GM19438 (cell line): ENCODE measurements at regions not wholly inside any gene's neighbourhood (a gene's known extent, or its start where the extent isn't known, plus 50 kb on each side); places are given as distances from the start of the nearest gene placed in this dataset.

Experiments used
- ATAC-seq: cut with Tn5 transposase; IDR thresholded peaks from one replicate; pipeline ENCODE4 v1.9.1; 2021; ENCODE audit warnings: low read depth; ENCODE audit not compliant: unreplicated experiment

DNA sequence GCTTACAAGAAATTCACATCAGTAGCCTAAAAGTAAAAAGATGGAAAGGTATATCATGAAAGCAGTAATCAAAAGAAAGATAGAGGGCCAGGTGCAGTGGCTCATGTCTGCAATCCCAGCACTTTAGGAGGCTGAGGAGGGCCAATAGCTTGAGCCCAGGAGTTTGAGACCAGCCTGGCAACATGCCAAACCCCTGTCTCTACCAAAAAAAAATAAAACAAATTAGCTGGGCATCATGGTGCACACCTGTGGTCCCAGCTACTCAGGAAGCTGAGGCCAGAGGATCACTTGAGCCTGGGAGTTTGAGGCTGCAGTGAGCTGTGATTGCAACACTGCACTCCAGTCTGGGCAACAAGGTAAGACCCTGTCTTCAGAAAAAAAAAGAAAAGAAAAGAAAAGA is 55.5 kb downstream of the GSPT2 start:
- ATAC-seq = no peak

GRCh38 chrX:51802917-51803688 is 59.9 kb downstream of the GSPT2 start:
- ATAC-seq = peak; percentile 85

GRCh38 chrX:51803833-51804232 is 60.6 kb downstream of the GSPT2 start:
- ATAC-seq = no peak

DNA sequence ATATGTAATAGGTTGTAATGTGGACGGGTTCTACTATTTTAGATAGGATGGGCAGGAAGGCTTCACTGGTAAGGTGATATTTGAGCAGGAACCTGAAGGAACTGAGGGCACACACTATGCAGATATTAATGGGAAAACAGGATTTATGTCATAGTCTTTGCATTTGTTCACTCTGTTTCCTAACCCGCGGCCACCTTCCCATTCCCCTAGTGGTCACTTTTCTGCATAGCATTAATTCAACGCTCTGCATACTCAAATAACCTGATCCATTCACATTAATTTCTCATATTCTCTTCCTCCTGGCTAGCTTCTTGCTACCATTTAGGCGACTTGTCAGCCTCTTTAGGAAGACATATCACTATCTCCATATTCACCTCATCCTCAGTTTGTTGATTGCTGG is 61.5 kb downstream of the GSPT2 start:
- ATAC-seq = no peak

DNA sequence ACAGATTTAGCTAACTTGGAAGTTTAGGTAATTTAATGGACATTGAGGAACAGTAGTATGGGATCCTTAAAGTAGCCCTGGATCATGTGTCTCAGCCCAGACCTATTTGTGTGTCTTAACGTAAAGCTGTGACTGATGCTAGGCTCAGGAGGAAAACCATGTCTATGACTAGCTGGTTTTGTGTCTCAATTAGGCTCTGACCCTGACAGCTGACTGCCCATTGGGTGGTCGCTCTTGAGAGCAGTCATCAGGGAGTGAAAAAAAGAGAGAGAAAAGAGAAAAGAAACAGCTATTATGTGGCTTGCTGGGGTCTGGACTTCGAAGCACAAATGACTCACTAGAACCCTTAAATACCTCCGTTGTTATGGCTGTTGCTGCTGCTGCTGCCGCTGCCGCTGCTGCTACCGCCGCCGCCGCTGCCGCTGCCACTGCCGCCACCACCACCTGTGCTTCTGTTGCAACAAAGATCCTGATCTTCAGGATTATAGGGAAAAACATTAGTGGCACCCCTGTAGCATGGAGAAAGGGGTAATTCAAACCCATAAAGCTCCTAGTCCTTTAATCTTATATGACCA is 70.7 kb downstream of the GSPT2 start:
- no peak for ATAC-seq

GRCh38 chrX:51824061-51824460 is 69.4 kb upstream of the MAGED1 start:
- no peak for ATAC-seq

DNA sequence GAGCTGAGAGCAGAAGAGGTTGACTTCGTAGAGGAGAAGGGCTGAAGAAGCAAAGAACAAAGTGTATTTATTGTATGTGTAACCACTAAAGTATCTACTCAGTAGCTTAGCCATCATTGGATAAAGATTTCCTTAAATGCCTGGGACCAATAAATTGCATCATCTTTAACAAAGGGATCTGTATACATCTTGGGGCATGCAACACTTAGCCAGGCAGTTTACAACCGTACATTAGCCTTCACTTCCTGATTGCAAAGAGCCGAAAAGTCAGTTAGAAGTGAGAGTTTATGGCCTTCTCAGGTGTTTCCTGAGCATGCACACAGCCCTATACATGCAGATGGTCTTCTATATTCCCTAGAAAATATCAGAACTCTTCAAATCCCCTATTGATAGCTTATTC is 68.0 kb upstream of the MAGED1 start:
- ATAC-seq = no peak

DNA sequence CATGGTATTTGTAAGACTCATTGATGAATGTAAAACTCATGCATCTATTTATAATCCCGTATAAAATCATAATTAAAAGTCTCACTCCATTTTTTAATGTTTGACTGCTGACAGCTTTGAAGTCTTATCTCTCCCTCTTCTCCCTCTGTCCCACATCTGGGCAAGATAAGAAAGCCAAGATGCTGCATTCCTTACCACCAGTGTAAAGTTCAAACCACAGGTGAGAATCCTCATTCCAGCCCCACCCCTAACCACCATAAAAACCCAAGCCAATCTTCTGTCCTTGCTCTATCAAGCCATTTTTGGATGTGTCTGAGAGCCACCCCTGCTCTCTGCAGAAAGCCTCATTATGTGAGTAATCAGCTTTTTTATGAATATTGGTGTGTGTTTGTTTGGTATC is 59.3 kb upstream of the MAGED1 start:
- ATAC-seq = no peak

DNA sequence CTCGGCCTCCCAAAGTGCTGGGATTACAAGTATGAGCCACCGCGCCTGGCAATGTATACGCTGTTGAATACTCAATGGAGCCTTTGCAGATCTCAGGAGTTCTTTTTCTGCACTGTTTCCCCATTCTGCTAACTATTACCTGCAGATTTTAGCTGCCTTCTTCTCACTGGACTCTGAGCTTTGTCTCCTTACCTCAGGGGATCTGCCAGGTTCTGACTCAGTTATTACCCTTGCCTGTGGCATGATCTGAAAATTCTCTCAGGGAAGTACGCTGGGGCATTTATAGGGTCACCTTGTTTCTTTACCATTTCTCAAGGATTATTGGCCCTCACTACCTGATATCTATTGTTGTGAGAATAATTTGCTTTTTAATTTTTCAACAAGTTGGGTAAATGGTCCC is 56.6 kb upstream of the MAGED1 start:
- no peak for ATAC-seq

- ATAC-seq = no peak
Measured at GRCh38 chrX:51837451-51837850, 56.0 kb upstream of the MAGED1 start.

- ATAC-seq = no peak
Measured at GRCh38 chrX:51837921-51838320, 55.5 kb upstream of the MAGED1 start.
